ENCODE measurements at regions not wholly inside any gene's neighbourhood (a gene's known extent, or its start where the extent isn't known, plus 50 kb on each side); places are given as distances from the start of the nearest gene placed in this dataset.
"Not testable (repeated sequence)": the region's sequence is repeated elsewhere in the genome, so short reads cannot be mapped to it uniquely, and the experiment has no call there.

- peak; percentile 43 for DNase-seq (ENCODE audit: low spot score)
These were observed 91.2 kb downstream of the RFLNA start for GRCh38 chr12:124386059-124386458.

GRCh38 chr12:124385219-124385969 lies 90.5 kb downstream of the RFLNA start:
- DNase-seq (ENCODE audit: low spot score) = peak; percentile 69

- no peak for DNase-seq (ENCODE audit: low spot score)
These were observed 89.5 kb downstream of the RFLNA start for GRCh38 chr12:124384299-124384894.

- DNase-seq (ENCODE audit: low spot score) = no peak
These were observed 88.1 kb downstream of the RFLNA start for GRCh38 chr12:124383028-124383427.

- peak; percentile 76 for DNase-seq (ENCODE audit: low spot score)
These were observed 86.8 kb downstream of the RFLNA start for GRCh38 chr12:124381456-124382296.

- DNase-seq (ENCODE audit: low spot score) = no peak
These were observed 86.0 kb downstream of the RFLNA start for GRCh38 chr12:124380796-124381455.

- peak; percentile 83 for DNase-seq (ENCODE audit: low spot score)
These were observed 85.3 kb downstream of the RFLNA start for GRCh38 chr12:124379938-124380754.

- DNase-seq (ENCODE audit: low spot score) = no peak
These were observed 84.6 kb downstream of the RFLNA start for GRCh38 chr12:124379379-124379937.

- no peak for DNase-seq (ENCODE audit: low spot score)
These were observed 84.0 kb downstream of the RFLNA start for GRCh38 chr12:124378926-124379325.

- DNase-seq (ENCODE audit: low spot score) = no peak
These were observed 83.2 kb downstream of the RFLNA start for GRCh38 chr12:124377981-124378509.

- DNase-seq (ENCODE audit: low spot score) = no peak
These were observed 81.5 kb downstream of the RFLNA start for GRCh38 chr12:124376435-124376834.

- DNase-seq (ENCODE audit: low spot score) = no peak
These were observed 80.9 kb downstream of the RFLNA start for GRCh38 chr12:124375789-124376175.

GRCh38 chr12:124375141-124375788 lies 80.4 kb downstream of the RFLNA start:
- no peak for DNase-seq (ENCODE audit: low spot score)

GRCh38 chr12:124374567-124374966 lies 79.7 kb downstream of the RFLNA start:
- DNase-seq (ENCODE audit: low spot score) = no peak

- no peak for DNase-seq (ENCODE audit: low spot score)
These were observed 79.3 kb downstream of the RFLNA start for GRCh38 chr12:124374147-124374546.

- not testable (repeated sequence) for DNase-seq (ENCODE audit: low spot score)
These were observed 78.8 kb downstream of the RFLNA start for GRCh38 chr12:124373701-124374100.

- DNase-seq (ENCODE audit: low spot score) = no peak
These were observed 77.9 kb downstream of the RFLNA start for GRCh38 chr12:124372831-124373230.

- no peak for DNase-seq (ENCODE audit: low spot score)
These were observed 77.2 kb downstream of the RFLNA start for GRCh38 chr12:124371970-124372555.

- DNase-seq (ENCODE audit: low spot score) = no peak
These were observed 76.5 kb downstream of the RFLNA start for GRCh38 chr12:124371366-124371765.

- DNase-seq (ENCODE audit: low spot score) = no peak
These were observed 76.0 kb downstream of the RFLNA start for GRCh38 chr12:124370851-124371250.
